HG03045 (cell line): ENCODE measurements at regions not wholly inside any gene's neighbourhood (a gene's known extent, or its start where the extent isn't known, plus 50 kb on each side); places are given as distances from the start of the nearest gene placed in this dataset.

Experiments
- ATAC-seq: cut with Tn5 transposase; IDR thresholded peaks from one replicate; pipeline ENCODE4 v1.9.1; 2021; ENCODE audit warnings: mild to moderate bottlenecking, moderate library complexity; ENCODE audit not compliant: unreplicated experiment

DNA sequence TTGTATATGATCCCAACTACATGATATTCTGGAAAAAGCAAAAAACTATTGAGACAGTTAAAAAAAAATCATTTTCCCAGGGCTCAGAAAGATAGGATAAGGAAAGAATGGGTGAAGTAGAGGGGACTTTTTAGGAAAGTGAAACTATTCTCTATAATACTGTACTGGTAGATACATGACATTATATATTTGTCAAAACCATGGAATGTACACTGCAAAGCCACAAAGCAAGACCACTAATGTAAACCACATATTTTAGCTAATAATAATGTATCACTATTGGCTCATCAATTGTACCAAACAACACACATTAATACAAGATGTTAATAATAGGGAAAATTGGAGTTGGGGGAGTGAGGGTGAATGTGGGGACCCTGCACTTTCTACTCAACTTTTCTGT is 182.6 kb downstream of the EFNB2 start:
- ATAC-seq = no peak

DNA sequence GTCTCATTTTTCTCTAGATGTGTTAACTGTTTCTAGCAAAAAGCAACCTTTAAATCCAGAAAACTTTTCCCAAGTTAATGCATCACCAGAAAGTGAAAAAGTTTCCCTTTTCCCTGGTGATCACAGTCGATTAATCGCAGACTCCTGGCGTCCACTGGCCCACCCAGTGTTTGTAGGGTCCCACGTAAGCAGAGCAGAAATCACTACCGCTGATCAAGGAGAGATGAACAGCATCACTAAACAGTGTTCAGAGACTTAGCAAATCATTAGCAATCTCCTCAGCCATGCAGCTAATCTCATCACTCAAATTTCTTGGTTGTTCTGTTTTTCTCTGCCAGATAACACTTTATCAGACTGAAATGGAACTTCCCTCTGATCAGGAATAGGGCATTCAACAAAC is 184.2 kb downstream of the EFNB2 start:
- ATAC-seq = no peak

DNA sequence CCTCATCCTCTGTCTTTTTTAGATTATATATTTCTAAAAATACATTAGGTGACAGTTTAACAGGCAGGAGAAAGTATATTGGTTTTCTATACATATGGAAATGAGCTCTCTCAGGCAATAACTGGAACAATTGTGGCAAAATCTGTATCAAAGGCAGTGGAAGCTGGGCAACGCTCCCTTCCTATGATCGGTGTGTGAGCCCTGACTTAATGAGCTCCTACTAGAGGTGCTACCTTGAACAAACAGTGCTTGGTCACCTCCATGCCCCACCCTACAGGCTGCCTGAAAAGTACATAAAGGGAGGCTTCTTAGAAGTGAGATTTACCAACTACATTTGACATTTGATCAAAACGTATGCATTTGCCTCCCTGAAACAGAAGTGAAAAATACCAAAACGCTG is 185.3 kb downstream of the EFNB2 start:
- ATAC-seq = no peak

DNA sequence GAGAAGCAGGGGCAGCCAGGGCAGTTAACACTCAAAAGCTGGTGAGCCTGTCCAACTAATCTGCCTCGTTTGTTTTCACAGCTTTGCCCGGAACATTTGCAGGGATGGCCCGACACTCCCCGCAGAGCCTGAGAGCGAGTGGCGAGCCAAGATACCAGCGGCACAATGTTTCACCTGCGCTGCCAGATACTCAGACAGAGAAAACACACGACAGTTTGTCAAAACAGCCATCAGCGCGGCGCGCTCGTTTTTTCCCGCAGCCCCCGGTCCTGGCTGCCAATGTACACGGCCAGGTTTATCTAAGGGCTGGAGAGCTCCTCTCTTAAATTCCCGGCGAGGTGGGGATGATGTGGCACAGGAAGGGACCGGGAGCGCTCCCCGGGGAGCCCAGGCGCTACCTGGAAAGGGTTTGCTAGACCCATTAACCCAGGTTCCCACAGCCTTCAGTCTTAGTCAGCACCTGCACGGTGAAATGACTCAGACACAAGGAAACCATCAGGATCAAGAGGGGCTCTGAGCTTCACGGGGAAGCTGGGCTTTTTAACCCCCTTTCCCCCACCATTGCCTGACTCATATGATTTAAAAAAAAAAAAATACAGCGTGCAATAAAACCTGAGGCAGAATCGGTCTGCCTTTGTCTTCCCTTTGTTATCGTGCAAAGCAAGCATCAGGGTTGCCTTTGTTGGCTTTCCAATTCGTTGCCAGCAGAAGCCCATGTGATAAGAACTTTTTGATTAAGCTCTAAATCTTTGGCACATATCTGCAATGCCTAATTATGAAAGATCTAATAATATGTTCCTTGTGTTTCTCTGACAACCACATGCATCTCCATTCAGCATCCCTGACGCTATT is 186.2 kb downstream of the EFNB2 start:
- ATAC-seq = no peak

DNA sequence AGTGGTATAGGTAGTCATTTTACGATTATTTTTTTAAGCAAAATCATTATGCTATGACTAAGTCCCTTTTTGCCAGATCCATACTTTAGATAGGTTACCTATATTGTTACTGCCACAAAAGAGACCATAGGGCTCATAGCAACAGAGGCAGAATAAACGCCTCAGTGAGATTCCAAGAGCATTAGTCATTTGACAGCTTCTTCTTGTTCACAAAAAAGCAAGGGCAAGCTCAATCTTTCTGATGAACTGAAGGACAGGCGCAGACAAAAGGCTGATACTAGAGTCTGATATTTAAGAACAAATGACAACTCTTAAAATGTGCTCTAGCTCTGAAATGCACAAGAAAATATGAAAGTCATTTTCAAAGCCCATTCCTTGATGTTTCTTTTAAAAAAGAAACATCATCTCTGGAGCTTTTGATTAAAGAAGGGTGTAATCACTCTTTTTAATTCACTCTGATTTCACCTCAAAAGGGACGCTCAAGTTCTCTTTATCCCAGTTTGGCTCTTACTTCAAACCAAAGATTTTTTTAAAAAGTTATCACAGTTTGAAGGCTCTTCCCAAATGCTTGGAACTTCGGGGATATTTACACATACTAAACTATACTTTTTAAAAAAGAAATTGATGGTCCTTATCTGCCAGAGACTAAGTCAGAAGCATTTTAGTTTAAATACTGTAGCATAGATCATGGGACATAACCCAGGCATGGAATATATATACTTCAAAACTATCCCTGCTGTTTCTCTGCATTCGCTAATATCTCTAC is 187.2 kb downstream of the EFNB2 start:
- no peak for ATAC-seq

DNA sequence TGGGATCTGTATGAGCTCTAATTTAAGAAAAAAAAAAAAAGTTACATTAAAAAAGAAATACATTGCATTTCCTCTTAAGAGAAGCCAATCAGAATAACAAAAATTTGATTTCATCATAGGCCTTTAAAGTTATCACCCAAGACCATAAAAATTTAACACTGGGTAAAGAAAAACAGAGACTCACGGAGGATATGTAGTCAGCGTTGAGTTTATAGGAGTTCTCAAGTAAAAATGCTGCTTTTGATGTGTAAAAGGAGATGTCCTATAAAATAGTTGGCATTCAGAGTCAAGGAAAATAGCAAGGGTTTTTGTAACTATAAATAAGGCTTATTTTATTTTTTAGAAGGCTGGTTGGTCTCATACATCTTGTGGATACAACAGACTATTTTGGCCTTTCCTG is 191.1 kb downstream of the EFNB2 start:
- no peak for ATAC-seq

DNA sequence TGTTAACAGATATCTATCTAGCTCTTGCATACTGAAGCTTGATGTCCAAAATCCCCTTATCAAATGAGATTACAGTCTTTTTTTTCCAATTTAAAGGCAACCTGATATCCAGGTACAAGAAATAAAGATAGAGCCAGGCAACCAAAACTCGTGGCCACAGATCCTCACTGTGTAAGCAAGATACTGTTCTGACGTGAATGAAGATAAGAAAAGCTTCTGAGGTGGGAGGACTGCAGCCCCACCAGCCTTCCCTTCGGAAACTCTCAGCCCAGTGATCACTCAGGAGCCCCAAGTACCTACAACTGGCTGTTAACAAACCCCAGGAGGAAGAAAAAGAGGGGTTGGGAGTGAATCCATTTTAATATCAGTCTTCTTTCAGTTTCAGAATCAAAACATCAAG is 191.6 kb downstream of the EFNB2 start:
- ATAC-seq = no peak

DNA sequence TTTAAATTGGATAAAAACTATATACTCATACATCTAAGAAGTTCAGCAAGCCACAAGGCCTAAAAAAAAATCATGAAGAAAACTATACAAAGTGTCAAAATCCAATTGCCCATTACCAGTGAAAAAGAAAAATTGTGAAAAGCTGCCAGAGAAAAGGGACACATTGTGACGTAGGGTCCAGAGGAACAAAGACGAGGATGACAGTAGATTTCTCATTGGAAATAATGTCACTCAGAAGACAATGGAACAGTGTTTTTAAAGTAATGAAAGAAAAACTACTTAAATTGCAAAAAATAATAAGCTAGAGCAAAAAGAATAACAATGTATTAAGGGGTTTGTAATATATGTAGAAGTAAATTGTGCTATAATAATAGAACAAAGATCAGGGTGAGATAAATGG is 195.2 kb downstream of the EFNB2 start:
- no peak for ATAC-seq

DNA sequence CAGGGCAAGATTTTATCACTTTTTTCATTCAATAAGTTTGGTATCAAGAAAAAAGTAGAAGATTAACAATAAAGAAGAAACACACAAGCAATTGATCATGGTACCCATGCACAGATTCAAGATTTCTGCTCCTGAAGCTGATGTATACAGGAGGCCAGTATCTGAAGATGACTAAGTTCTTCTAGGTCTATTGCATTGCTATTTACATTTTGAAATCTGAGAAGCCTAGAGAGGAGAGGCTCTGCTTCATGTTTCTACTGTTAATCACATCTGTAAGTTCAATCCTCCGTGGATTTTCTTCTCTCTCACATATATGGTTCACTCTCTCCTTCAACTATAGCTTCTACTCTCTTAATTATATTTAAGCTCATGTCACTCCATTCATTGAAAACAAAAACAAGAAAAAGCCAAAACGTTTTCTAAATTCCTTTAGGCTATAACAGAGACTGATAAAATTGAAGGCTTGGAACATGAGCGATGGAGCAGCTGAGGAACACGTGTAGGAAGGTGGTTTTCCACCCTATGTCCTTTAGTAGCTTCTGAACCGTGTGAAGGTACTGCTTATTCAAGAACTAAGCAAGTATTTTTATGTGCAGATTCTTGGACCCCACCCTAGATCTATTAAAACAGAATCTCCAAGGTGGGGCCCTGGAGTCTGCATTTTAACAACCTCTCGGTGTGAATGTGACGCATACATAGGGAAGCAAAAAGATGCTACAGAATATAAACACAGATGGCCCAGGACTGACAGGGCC is 198.2 kb downstream of the EFNB2 start:
- no peak for ATAC-seq

DNA sequence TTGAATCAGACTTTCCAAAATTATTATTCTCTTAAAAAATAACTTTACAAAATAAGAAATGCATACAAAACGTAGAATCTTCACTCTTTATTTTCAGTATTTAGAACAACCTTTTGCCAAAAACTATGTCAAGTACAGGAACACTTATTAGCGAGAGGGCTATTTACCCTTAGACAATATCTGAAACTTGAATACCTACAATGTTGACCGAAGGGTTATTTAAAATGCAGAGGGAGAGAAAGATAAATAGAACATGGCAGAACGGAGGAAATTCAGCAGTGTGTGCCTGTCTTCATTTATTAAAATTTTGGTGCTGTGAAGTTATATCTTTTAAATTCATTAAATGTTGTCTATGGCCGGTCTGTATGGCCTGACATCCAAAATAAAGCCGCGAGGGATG is 198.8 kb downstream of the EFNB2 start:
- no peak for ATAC-seq

DNA sequence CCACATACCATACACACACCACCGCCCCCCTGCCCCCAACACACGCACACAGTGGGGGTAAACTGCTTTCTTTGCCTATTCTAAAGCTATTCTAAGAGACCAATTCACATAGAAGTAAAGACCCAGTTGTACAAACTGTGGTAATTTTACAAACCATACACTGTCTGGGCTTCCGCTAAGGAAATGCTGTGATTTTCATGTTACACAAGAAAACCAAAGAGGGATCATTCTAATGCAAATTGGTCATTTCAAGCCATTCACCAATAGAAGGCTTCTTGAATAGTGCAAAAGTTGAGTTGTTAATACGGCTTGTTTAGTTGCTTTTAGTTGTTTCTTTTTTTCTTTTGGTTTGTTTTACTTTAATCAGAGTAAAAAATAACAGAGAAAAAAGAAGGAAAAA is 202.8 kb downstream of the EFNB2 start:
- no peak for ATAC-seq

DNA sequence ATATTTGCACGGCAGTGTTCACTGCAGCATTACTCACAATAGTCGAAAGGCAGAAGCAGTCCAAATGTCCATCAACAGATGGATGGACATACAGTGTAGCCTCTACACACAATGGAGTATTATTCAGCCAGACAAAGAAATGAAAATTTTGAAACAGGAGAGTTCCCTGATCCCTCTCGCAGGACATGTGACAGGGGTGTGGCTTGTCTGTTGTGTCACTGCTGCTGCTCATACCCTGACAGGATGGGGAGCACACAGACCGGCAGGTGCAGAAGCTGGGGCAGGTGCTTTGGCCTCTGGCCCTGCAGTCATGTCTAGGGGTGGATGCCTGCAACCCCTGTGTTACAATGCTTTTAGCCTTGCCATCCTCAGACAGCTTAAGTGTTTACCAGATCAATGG is 204.3 kb downstream of the EFNB2 start:
- no peak for ATAC-seq

DNA sequence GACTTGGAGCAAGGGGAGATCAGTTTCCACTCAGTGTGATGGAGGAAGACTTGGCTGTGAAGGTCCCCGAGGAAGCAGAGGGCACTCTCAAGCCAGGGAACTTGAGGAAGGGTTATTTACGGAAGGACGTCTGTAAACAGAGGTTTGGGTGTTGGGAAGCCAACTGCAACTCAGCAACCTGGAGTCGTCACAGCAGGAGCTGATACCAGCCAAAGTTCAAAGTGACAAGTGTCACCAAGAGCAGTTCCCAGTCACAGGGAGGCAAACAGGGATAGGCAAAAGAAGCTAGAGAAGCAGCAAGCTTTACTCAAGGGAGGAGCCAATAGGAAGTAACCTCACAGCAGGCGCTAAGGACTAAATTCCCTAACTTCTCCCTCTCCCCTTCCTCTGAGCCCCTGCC is 205.5 kb downstream of the EFNB2 start:
- no peak for ATAC-seq

DNA sequence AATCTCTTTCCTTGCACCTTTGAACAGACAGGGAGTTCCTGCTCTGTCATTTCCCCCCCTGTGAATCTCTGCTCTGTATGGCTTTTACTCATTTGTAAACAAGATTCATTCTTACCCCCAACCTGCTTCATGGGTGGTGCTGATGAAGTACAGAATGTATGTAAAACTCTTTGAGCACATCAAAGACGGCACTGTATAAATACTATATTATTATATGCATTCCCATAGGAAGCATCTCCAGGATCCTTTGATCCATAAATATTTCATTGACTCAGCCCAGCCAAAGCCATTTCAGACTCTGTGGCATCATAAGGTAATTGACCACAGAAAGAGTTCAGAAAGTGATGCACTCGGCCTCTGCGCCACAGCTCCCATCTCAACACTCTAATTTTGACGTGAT is 208.7 kb downstream of the EFNB2 start:
- no peak for ATAC-seq

DNA sequence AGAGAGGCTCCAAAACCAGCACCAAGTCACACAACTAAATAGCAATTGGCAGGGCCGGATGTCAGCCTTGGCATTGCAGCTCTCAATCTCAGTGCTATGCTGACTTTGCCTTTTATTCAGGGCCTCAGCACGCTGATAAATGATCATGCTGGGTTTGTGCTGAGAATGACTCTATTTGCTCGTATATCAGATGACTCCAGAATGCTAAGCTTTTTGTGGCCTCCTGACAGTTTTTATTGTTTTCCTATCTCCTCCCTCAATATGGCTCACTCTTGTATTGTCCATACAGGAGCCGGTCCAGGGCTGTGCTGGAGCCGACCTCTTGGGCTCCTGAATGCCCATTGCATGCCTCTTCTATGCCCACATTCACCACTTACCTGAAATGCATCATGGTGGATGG is 211.0 kb downstream of the EFNB2 start:
- no peak for ATAC-seq

DNA sequence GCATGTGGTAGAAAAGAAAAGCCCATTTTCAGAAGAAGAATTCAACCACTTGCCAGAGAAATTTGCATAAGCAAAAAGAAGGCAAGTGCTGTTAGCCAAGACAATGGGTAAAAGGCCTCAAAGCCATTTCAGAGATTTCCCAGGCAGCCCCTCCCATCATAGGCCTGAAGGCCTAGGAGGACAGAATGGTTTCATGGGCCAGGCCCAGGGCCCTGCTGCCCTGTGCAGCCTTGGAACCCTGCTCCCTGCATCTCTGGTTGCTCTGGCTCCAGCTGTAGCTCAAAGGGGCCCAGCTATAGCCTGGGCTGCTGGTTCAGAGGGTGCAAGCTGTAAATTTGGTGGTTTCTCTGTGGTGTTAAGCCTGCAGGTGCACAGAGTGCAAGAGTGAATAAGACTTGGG is 212.8 kb downstream of the EFNB2 start:
- ATAC-seq = no peak

DNA sequence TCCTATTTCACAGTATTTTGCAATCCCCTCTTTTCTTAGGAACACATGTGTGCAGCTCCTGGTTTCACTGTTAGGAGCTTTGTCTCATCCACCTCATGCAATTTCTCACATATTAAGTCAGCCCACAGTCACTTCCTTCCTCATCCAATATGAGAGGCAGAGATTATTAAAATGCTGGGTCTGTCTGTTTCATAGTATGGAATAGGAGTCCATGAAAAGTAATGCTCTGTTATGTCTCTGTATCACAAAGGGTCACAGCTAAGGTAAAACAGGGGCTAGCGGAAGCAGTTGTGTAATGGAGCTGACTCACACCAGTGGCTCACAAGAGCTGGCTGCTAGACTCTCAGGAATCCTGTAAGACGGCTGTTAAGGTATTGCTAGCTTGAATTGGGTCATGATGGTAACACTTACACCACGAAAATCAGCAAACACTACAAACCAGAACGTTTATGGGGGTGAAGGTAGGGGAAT is 216.5 kb downstream of the EFNB2 start:
- no peak for ATAC-seq

DNA sequence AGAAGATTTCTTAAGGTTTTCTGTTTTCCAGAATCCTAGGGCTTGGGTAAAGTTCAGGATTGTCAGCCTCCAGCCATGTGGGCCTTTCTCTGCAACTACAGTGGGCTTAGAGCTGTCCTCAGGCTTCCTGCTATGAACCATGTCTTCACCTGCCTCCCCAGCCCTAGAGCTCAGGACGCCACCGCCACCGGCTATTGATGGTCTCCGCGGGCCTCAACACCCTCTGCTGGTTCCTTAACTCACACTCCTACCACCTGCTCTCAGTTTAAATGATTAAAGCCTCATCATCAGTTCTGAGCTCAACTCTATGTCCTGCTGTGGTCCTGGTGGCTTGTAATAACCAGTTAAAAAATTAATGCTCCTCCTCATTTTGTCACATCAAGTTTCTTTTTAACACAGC is 221.0 kb downstream of the EFNB2 start:
- no peak for ATAC-seq

DNA sequence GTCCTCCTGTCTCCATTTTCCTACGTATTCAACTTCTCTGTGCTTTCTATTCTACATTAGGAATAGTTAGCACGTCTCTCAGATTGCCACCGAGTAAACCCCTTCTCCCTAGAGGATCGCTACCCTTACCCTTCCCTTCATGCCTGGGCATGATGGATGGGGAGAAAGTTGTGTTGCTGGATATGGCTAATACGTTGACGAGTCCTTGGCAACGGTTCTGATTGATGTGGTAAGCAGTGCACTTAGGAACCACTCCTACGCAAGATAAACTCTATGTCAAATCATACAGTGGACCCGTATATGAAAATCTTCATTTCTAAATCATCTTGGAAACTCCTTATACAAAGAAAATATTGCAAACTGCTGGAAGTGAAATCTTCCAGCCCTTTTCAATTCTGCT is 224.5 kb downstream of the EFNB2 start:
- no peak for ATAC-seq

DNA sequence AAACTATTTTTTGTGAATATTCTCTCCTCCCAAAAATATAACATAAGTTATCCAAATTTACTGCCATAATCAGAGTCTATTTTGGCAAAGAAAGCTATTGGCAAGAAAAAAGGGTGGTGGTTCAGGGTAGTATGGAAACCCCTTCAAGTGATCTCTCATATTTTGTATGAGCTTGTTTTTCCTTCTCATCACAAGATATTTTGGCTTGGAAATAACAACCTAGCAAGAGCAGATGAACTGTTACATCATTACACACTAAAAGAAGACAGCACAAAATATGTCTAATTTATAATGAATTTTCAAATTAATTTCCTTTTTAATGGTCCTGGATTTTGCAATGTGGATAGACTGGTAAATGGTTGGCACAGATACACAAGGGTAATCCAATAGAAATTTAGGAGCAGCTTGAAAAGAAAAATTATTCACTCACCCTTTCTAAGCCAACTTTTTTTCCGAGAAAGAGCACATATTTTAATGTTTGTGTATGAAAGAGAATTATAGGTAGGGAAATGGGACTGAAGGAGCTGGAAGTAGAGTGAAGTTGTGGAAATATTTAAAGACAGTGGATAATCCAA is 225.1 kb downstream of the EFNB2 start:
- ATAC-seq = no peak

DNA sequence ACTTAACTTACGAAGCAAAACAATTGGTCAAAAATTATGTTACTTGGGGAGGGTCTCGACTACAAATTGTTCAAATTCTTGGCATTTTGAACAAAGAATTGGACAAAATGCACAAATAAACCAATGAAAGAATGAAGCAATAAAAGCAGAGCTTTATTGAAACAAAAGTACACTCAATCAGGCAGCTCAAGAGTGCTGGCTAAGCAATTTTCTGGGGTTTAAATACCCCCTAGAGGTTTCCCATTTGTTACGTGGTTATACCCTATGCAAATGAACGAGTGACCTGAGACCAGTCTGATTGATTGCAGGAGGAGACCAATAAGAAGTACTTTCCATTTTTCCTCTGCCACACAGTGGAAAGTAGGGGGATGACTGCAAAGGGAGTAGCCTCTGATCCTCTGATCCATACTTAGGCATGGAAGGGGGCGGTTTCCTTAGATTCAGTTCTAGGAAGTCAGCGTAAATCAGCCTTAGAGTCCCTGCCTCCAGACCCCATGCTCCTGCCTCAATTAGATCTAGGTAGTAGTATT is 228.6 kb downstream of the EFNB2 start:
- no peak for ATAC-seq
